Lower lobe of right lung (tissue), 2 donors: ENCODE measurements at regions not wholly inside any gene's neighbourhood (a gene's known extent, or its start where the extent isn't known, plus 50 kb on each side); places are given as distances from the start of the nearest gene placed in this dataset.

Experiments used
- ATAC-seq, 2 donors: fragments of 200-7000 bp; cut with Tn5 transposase; one replicate each; pipeline ENCODE4 v1.9.1; 2020 to 2022; ENCODE audit warnings: mild to moderate bottlenecking in 2 of 2, moderate library complexity in 2 of 2
- DNase-seq: peaks from one replicate; pipeline ENCODE4 v3.0.0-alpha.2; 2020
- H3K27ac ChIP-seq: fragments of 200-600 bp; one replicate; pipeline ENCODE4 v1.8.0; 2022
- H3K27me3 ChIP-seq: fragments of 200-600 bp; one replicate; pipeline ENCODE4 v1.8.0; 2022; ENCODE audit warnings: low read depth
- H3K36me3 ChIP-seq: fragments of 200-600 bp; one replicate; pipeline ENCODE4 v1.8.0; 2022; ENCODE audit warnings: mild to moderate bottlenecking
- H3K4me1 ChIP-seq: fragments of 200-600 bp; one replicate; pipeline ENCODE4 v1.8.0; 2022
- H3K4me3 ChIP-seq: fragments of 200-600 bp; one replicate; pipeline ENCODE4 v1.8.0; 2022; ENCODE audit warnings: mild to moderate bottlenecking
- H3K9me3 ChIP-seq: fragments of 200-600 bp; one replicate; pipeline ENCODE4 v1.8.0; 2022
- CTCF ChIP-seq: fragments of 200-600 bp; IDR thresholded peaks from one replicate; pipeline ENCODE4 v1.8.0; 2022; ENCODE audit warnings: antibody characterized with exemption, mild to moderate bottlenecking
- intact Hi-C: fragments of 100-400 bp; cut with DNase I; formaldehyde crosslinking; loops from one replicate; pipeline ENCODE4 v1.11.0; 2022
- donor health status: DM: no; HTN: yes; CAD: no; lungs with severe emphysema.

GRCh38 chr17:15081008-15081407, 184.1 kb downstream of the PMP22 start:
- H3K4me3 ChIP-seq = no peak overlapping the region
- H3K27ac ChIP-seq = no peak overlapping the region
- H3K9me3 ChIP-seq = no peaks in the 10 kb centered on the region
- intact Hi-C loops = no loop called here
- DNase-seq (no peak), ATAC-seq (no peak)
- H3K4me1 ChIP-seq = no peaks in the 10 kb centered on the region
- H3K27me3 ChIP-seq = no peaks in the 10 kb centered on the region
- no peak for TF ChIP-seq CTCF
- H3K36me3 ChIP-seq = no peaks in the 10 kb centered on the region

GRCh38 chr17:15078570-15078969, 186.6 kb downstream of the PMP22 start:
- ATAC-seq (no peak), DNase-seq (no peak)
- no peak for TF ChIP-seq CTCF
- Histone ChIP-seq H3K27ac (no peak overlapping the region), H3K9me3 (no peaks in the 10 kb centered on the region), H3K27me3 (no peaks in the 10 kb centered on the region), H3K4me1 (no peaks in the 10 kb centered on the region), H3K4me3 (no peak overlapping the region), H3K36me3 (no peaks in the 10 kb centered on the region)
- intact Hi-C loops = no loop called here

GRCh38 chr17:15076991-15077663, 188.0 kb downstream of the PMP22 start:
- ATAC-seq (no peak), DNase-seq (no peak)
- no peak for TF ChIP-seq CTCF
- Histone ChIP-seq H3K27ac (no peak overlapping the region), H3K27me3 (no peaks in the 10 kb centered on the region), H3K4me1 (no peaks in the 10 kb centered on the region), H3K9me3 (no peaks in the 10 kb centered on the region), H3K4me3 (no peak overlapping the region), H3K36me3 (no peaks in the 10 kb centered on the region)
- intact Hi-C loops = no loop called here

GRCh38 chr17:15051933-15052332, 213.2 kb downstream of the PMP22 start:
- no peaks in the 10 kb centered on the region for H3K4me1 ChIP-seq
- DNase-seq (no peak), ATAC-seq (no peak)
- intact Hi-C loops = no loop called here
- H3K27me3 ChIP-seq = no peaks in the 10 kb centered on the region
- H3K27ac ChIP-seq = no peak overlapping the region
- TF ChIP-seq CTCF = no peak
- no peak overlapping the region for H3K4me3 ChIP-seq
- H3K9me3 ChIP-seq = no peaks in the 10 kb centered on the region
- H3K36me3 ChIP-seq = no peaks in the 10 kb centered on the region

GRCh38 chr17:15049795-15050160, 215.3 kb downstream of the PMP22 start:
- Histone ChIP-seq H3K27ac (no peak overlapping the region), H3K27me3 (no peaks in the 10 kb centered on the region), H3K4me1 (no peaks in the 10 kb centered on the region), H3K36me3 (no peaks in the 10 kb centered on the region), H3K9me3 (no peaks in the 10 kb centered on the region), H3K4me3 (no peak overlapping the region)
- no peak for ATAC-seq
- TF ChIP-seq CTCF = no peak
- DNase-seq = no peak
- intact Hi-C loops = no loop called here
